ENCODE measurements at regions not wholly inside any gene's neighbourhood (a gene's known extent, or its start where the extent isn't known, plus 50 kb on each side); places are given as distances from the start of the nearest gene placed in this dataset.

- WGBS (ENCODE audit: insufficient coverage, low coverage, missing lambda C conversion rate), result 0% methylated on average over 1 of the region's 1 CpG
- no peak for DNase-seq (ENCODE audit: extremely low read depth in 1 of 4, low spot score in 3 of 4)
- Histone ChIP-seq H3K4me3 (no peak overlapping the region), H3K79me2 (ENCODE audit: control insufficient read depth, insufficient read depth, low read length) (no peaks in the 10 kb centered on the region), H3K4me2 (ENCODE audit: insufficient read depth, low read length) (no peak overlapping the region), H4K20me1 (replicated peaks; ENCODE audit: control insufficient read depth, insufficient read depth, low read length) (no peaks in the 10 kb centered on the region; the same call in none of the 2 replicates), H3K4me1 (replicated peaks in 1 of 2; ENCODE audit: control insufficient read depth in 2 of 2, insufficient read depth in 2 of 2, low read length in 2 of 2) (no peaks in the 10 kb centered on the region; a peak in 1 of 5 replicates), H3K9ac (ENCODE audit: insufficient read depth in 1 of 2, low read depth in 2 of 2, low read length in 2 of 2) (no peak overlapping the region), H2AFZ (ENCODE audit: low read depth, low read length) (no peak overlapping the region), H3K9me1 (ENCODE audit: control insufficient read depth, insufficient read depth, low read length) (no peaks in the 10 kb centered on the region), H3K27ac (ENCODE audit: extremely low read depth, low read depth, low read length) (no peak overlapping the region), H3K9me3 (replicated peaks; ENCODE audit: control insufficient read depth, insufficient read depth, low read depth, low read length) (no peaks in the 10 kb centered on the region), H3K27me3 (ENCODE audit: control insufficient read depth in 2 of 2, insufficient read depth in 2 of 2, low read length in 2 of 2) (peaks cover 8 to 39% of the 10 kb centered on the region in 2 experiments; a peak in 3 of 5 replicates), H3K36me3 (ENCODE audit: control insufficient read depth, insufficient read depth, low read length) (no peaks in the 10 kb centered on the region)
- no TSS peak for BruUV-seq (replicated peaks)
- CTCF ChIA-PET (ENCODE audit: low intra/inter-chr PET ratio), result no interaction called here
- FAIRE-seq, result no peak
- no peak for ATAC-seq
- peak in 1 of 2 experiments; percentile 73; a peak in 2 of 4 replicates for TF ChIP-seq MLLT1 (IDR thresholded peaks at IDR 0.05)
- no peak for TF ChIP-seq ARID2 (IDR thresholded peaks at IDR 0.05)
- TF ChIP-seq ZBTB17 (CRISPR knock-in tag; IDR thresholded peaks at IDR 0.05), result peak; percentile 95
- no peak for TF ChIP-seq XRCC3 (IDR thresholded peaks at IDR 0.05)
- no peak for TF ChIP-seq ETV6 (IDR thresholded peaks at IDR 0.05; ENCODE audit: borderline replicate concordance in 1 of 2, low read depth in 2 of 2, low read length in 1 of 2)
- no peak for TF ChIP-seq ETV6 (CRISPR knock-in tag; IDR thresholded peaks at IDR 0.05; ENCODE audit: borderline replicate concordance)
- TF ChIP-seq KDM2B (CRISPR knock-in tag; IDR thresholded peaks at IDR 0.05), result no peak
- no peak for TF ChIP-seq DDX20 (tag; IDR thresholded peaks at IDR 0.05; ENCODE audit: low read depth)
- TF ChIP-seq FUS (optimal IDR thresholded peaks at IDR 0.05; ENCODE audit: low read depth, low read length), result no peak
- no peak for TF ChIP-seq TRIM24 (IDR thresholded peaks at IDR 0.05)
- no peak for TF ChIP-seq CC2D1A (IDR thresholded peaks at IDR 0.05)
- no peak for TF ChIP-seq PHB2 (IDR thresholded peaks at IDR 0.05; ENCODE audit: low read depth)
- no peak for TF ChIP-seq ZNF24 (IDR thresholded peaks at IDR 0.05)
- no peak for TF ChIP-seq HSF4 (CRISPR knock-in tag; IDR thresholded peaks at IDR 0.05; ENCODE audit: borderline replicate concordance)
- TF ChIP-seq ZNF23 (CRISPR knock-in tag; IDR thresholded peaks at IDR 0.05), result peak; percentile 89
- TF ChIP-seq ATF4 (CRISPR knock-in tag; IDR thresholded peaks at IDR 0.05), result no peak
- intact Hi-C loops (cut with micrococcal nuclease) (no loop called here), in situ Hi-C loops (cut with MboI) (no loop called here)
- POLR2A ChIA-PET, result no interaction called here
Observed at GRCh38 chr10:69741252-69741651, 60.5 kb upstream of the COL13A1 start.

Measured in K562 (cell line).